Gastroesophageal sphincter (tissue), 3 donors: ENCODE measurements at regions not wholly inside any gene's neighbourhood (a gene's known extent, or its start where the extent isn't known, plus 50 kb on each side); places are given as distances from the start of the nearest gene placed in this dataset.

ENCODE experiments used
- CTCF ChIP-seq, 4 experiments: fragments of 200-600 bp in 2 of 4; fragments of 450-650 bp in 2 of 4; sonication (generic) in 1 of 4; IDR thresholded peaks; one replicate each; pipeline ENCODE4 v1.5.1; 2017 to 2019; ENCODE audit warnings: antibody characterized with exemption in 4 of 4, mild to moderate bottlenecking in 2 of 4, moderate library complexity in 2 of 4
- EP300 ChIP-seq: sonication (generic); formaldehyde crosslinking; IDR thresholded peaks from one replicate; pipeline ENCODE4 v1.6.1; 2017; ENCODE audit warnings: antibody characterized with exemption, mild to moderate bottlenecking
- POLR2A ChIP-seq, 2 donors: fragments of 450-650 bp; IDR thresholded peaks; one replicate each; pipeline ENCODE4 v1.6.1; 2017; ENCODE audit warnings: antibody characterized with exemption in 2 of 2, mild to moderate bottlenecking in 2 of 2, moderate library complexity in 1 of 2
- POLR2AphosphoS5 ChIP-seq: sonication (generic); formaldehyde crosslinking; IDR thresholded peaks from one replicate; pipeline ENCODE4 v1.6.1; 2017; ENCODE audit warnings: antibody characterized with exemption

GRCh38 chr12:88375306-88376305 is 204.7 kb downstream of the KITLG start:
- TF ChIP-seq CTCF (IDR thresholded peaks at IDR 0.05) (no peak), POLR2AphosphoS5 (no peak), POLR2A (IDR thresholded peaks at IDR 0.05) (no peak), EP300 (no peak)
